Neural cell (in vitro differentiated cells): ENCODE measurements at regions not wholly inside any gene's neighbourhood (a gene's known extent, or its start where the extent isn't known, plus 50 kb on each side); places are given as distances from the start of the nearest gene placed in this dataset.

Source experiments
- H2AFZ ChIP-seq: fragments of 200-600, 300-800 bp; sonication (generic), shearing (Covaris generic); 2 replicates; pipeline ENCODE4 v1.6.0; 2014; ENCODE audit warnings: low read depth, mild to moderate bottlenecking, antibody characterized with exemption, low read length, moderate library complexity
- H3F3A ChIP-seq: fragments of 200-600 bp; shearing (Covaris generic); 2 replicates; pipeline ENCODE4 v1.6.1; 2016; ENCODE audit warnings: mild to moderate bottlenecking, moderate library complexity, mixed read lengths, antibody characterized with exemption, low read length; ENCODE audit not compliant: insufficient read depth, poor library complexity, severe bottlenecking
- H3K27ac ChIP-seq: fragments of 200-600, 300-800 bp; sonication (generic), shearing (Covaris generic); 2 replicates; pipeline ENCODE4 v1.5.1; 2014; ENCODE audit warnings: mild to moderate bottlenecking, low read length, moderate library complexity
- H3K27me3 ChIP-seq: fragments of 300-800, 200-600 bp; sonication (generic), shearing (Covaris generic); 2 replicates; pipeline ENCODE4 v1.6.0; 2014; ENCODE audit warnings: mild to moderate bottlenecking, low read depth, low read length, moderate library complexity; ENCODE audit not compliant: insufficient read depth
- H3K36me3 ChIP-seq: fragments of 300-800, 200-600 bp; sonication (generic), shearing (Covaris generic); 2 replicates; pipeline ENCODE4 v1.5.1; 2014; ENCODE audit warnings: mild to moderate bottlenecking, antibody characterized with exemption, low read length, moderate library complexity; ENCODE audit not compliant: insufficient read depth
- H3K4me2 ChIP-seq: fragments of 300-800, 200-600 bp; sonication (generic), shearing (Covaris generic); 2 replicates; pipeline ENCODE4 v1.6.0; 2014; ENCODE audit warnings: mild to moderate bottlenecking, low read length
- H3K4me3 ChIP-seq: fragments of 300-800, 200-600 bp; sonication (generic), shearing (Covaris generic); 2 replicates; pipeline ENCODE4 v1.5.1; 2014; ENCODE audit warnings: mild to moderate bottlenecking, low read length, moderate library complexity
- H3K79me2 ChIP-seq: fragments of 200-600 bp; shearing (Covaris generic); replicated peaks from 2 replicates; pipeline ENCODE4 v1.6.0; 2014; ENCODE audit warnings: mild to moderate bottlenecking, low read length, moderate library complexity; ENCODE audit not compliant: insufficient read depth
- H3K9ac ChIP-seq: fragments of 300-800, 200-600 bp; sonication (generic), shearing (Covaris generic); 2 replicates; pipeline ENCODE4 v1.6.1; 2016; ENCODE audit warnings: mild to moderate bottlenecking, low read length, mixed read lengths
- H3K9me2 ChIP-seq: fragments of 200-600 bp; shearing (Covaris generic); 2 replicates; pipeline ENCODE4 v1.6.1; 2016; ENCODE audit warnings: mild to moderate bottlenecking, low read length, mixed read lengths; ENCODE audit not compliant: insufficient read depth
- H3K9me3 ChIP-seq: fragments of 200-600, 300-800 bp; sonication (generic), shearing (Covaris generic); 2 replicates; pipeline ENCODE4 v1.6.1; 2016; ENCODE audit warnings: mild to moderate bottlenecking, mixed run types, low read length, moderate library complexity, mixed read lengths
- H4K20me1 ChIP-seq: fragments of 200-600 bp; shearing (Covaris generic); 2 replicates; pipeline ENCODE4 v1.6.1; 2016; ENCODE audit warnings: mild to moderate bottlenecking, mixed run types; ENCODE audit not compliant: insufficient read depth
- EP300 ChIP-seq: fragments of 450-650 bp; conservative IDR thresholded peaks from 2 replicates; pipeline ENCODE4 v1.6.1; 2014; ENCODE audit warnings: antibody characterized with exemption, mild to moderate bottlenecking, moderate library complexity; ENCODE audit not compliant: poor library complexity, severe bottlenecking
- EZH2 ChIP-seq: fragments of 200-600, 300-800 bp; shearing (Covaris generic), sonication (generic); IDR thresholded peaks from 2 replicates; pipeline ENCODE4 v1.6.1; 2014; ENCODE audit warnings: antibody characterized with exemption, low read length, borderline replicate concordance, mild to moderate bottlenecking; ENCODE audit not compliant: insufficient read depth, poor library complexity, severe bottlenecking
- MXI1 ChIP-seq: fragments of 450-650 bp; conservative IDR thresholded peaks from 2 replicates; pipeline ENCODE4 v1.6.1; 2014; ENCODE audit warnings: antibody characterized with exemption, mild to moderate bottlenecking; ENCODE audit not compliant: poor library complexity, severe bottlenecking
- POLR2AphosphoS5 ChIP-seq: IDR thresholded peaks from 2 replicates; pipeline ENCODE4 v1.6.1; 2012
- RAD21 ChIP-seq: fragments of 450-650 bp; conservative IDR thresholded peaks from 2 replicates; pipeline ENCODE4 v1.6.1; 2014; ENCODE audit warnings: antibody characterized with exemption, mild to moderate bottlenecking, moderate library complexity
- SMC3 ChIP-seq: fragments of 450-650 bp; conservative IDR thresholded peaks from 2 replicates; pipeline ENCODE4 v1.6.1; 2014; ENCODE audit warnings: antibody characterized with exemption, mild to moderate bottlenecking, moderate library complexity; ENCODE audit not compliant: poor library complexity
- TAF1 ChIP-seq: IDR thresholded peaks from 2 replicates; pipeline ENCODE4 v1.6.1; 2012; ENCODE audit warnings: low read depth
- TF ChIP-seq, protein P1 (sequence below): fragments of 450-650 bp; IDR thresholded peaks from 2 replicates; pipeline ENCODE4 v1.5.1; 2014; ENCODE audit warnings: antibody characterized with exemption, mild to moderate bottlenecking, moderate library complexity; ENCODE audit not compliant: poor library complexity, severe bottlenecking
- TF ChIP-seq, protein P2 (sequence below): IDR thresholded peaks from 2 replicates; pipeline ENCODE4 v1.6.1; 2012; ENCODE audit warnings: borderline replicate concordance

GRCh38 chr22:27504360-27505253, 296.9 kb downstream of the MN1 start:
- Histone ChIP-seq H3K9me2 (no peaks in the 10 kb centered on the region), H3K27me3 (no peaks in the 10 kb centered on the region), H3K4me3 (no peak overlapping the region), H3F3A (no peaks in the 10 kb centered on the region), H4K20me1 (no peaks in the 10 kb centered on the region), H3K9me3 (no peaks in the 10 kb centered on the region), H3K27ac (no peak overlapping the region), H3K4me2 (no peak overlapping the region), H2AFZ (no peak overlapping the region), H3K9ac (no peak overlapping the region), H3K36me3 (no peaks in the 10 kb centered on the region), H3K79me2 (no peaks in the 10 kb centered on the region)
- TF ChIP-seq TAF1, result no peak
- TF ChIP-seq RAD21, result no peak
- no peak for TF ChIP-seq POLR2AphosphoS5
- TF ChIP-seq MXI1, result no peak
- no peak for TF ChIP-seq EP300
- TF ChIP-seq, protein P1, sequence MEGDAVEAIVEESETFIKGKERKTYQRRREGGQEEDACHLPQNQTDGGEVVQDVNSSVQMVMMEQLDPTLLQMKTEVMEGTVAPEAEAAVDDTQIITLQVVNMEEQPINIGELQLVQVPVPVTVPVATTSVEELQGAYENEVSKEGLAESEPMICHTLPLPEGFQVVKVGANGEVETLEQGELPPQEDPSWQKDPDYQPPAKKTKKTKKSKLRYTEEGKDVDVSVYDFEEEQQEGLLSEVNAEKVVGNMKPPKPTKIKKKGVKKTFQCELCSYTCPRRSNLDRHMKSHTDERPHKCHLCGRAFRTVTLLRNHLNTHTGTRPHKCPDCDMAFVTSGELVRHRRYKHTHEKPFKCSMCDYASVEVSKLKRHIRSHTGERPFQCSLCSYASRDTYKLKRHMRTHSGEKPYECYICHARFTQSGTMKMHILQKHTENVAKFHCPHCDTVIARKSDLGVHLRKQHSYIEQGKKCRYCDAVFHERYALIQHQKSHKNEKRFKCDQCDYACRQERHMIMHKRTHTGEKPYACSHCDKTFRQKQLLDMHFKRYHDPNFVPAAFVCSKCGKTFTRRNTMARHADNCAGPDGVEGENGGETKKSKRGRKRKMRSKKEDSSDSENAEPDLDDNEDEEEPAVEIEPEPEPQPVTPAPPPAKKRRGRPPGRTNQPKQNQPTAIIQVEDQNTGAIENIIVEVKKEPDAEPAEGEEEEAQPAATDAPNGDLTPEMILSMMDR, result no peak
- TF ChIP-seq EZH2, result no peak
- no peak for TF ChIP-seq SMC3
- TF ChIP-seq, protein P2, sequence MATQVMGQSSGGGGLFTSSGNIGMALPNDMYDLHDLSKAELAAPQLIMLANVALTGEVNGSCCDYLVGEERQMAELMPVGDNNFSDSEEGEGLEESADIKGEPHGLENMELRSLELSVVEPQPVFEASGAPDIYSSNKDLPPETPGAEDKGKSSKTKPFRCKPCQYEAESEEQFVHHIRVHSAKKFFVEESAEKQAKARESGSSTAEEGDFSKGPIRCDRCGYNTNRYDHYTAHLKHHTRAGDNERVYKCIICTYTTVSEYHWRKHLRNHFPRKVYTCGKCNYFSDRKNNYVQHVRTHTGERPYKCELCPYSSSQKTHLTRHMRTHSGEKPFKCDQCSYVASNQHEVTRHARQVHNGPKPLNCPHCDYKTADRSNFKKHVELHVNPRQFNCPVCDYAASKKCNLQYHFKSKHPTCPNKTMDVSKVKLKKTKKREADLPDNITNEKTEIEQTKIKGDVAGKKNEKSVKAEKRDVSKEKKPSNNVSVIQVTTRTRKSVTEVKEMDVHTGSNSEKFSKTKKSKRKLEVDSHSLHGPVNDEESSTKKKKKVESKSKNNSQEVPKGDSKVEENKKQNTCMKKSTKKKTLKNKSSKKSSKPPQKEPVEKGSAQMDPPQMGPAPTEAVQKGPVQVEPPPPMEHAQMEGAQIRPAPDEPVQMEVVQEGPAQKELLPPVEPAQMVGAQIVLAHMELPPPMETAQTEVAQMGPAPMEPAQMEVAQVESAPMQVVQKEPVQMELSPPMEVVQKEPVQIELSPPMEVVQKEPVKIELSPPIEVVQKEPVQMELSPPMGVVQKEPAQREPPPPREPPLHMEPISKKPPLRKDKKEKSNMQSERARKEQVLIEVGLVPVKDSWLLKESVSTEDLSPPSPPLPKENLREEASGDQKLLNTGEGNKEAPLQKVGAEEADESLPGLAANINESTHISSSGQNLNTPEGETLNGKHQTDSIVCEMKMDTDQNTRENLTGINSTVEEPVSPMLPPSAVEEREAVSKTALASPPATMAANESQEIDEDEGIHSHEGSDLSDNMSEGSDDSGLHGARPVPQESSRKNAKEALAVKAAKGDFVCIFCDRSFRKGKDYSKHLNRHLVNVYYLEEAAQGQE, result no peak

DNA sequence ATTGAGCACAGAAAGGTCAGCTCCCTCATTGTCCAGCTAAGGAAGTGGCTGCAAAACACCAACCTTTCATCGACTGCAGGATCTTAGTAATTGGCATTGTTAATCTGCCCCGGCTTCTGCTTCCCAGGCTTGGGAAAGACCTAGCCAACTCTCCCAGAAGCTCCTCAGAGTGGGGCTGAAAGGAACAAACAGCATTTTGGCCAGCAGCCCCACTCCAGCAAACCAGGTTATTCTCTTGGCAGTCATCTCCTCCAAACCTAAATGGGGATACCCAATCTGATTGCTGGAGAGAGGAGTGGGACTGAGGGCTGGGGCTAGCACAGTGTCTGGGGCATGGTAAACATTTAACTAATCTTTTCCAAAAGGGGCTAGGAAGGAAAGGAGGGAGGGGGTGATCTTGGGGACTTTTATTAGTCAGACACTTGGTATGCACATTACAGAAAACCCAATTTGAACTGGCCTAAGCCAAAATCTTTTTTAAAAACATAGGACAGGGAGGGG, 294.4 kb downstream of the MN1 start:
- Histone ChIP-seq H3F3A (no peaks in the 10 kb centered on the region), H3K79me2 (no peaks in the 10 kb centered on the region), H3K27ac (no peak overlapping the region), H3K9ac (no peak overlapping the region), H3K27me3 (no peaks in the 10 kb centered on the region), H3K36me3 (no peaks in the 10 kb centered on the region), H3K9me3 (no peaks in the 10 kb centered on the region), H4K20me1 (no peaks in the 10 kb centered on the region), H2AFZ (no peak overlapping the region), H3K4me2 (no peak overlapping the region), H3K9me2 (no peaks in the 10 kb centered on the region), H3K4me3 (no peak overlapping the region)
- TF ChIP-seq EZH2 (no peak), POLR2AphosphoS5 (no peak), RAD21 (no peak), SMC3 (no peak)
